OCI-LY1 (cell line): ENCODE measurements at regions not wholly inside any gene's neighbourhood (a gene's known extent, or its start where the extent isn't known, plus 50 kb on each side); places are given as distances from the start of the nearest gene placed in this dataset.

Source experiments
- H2AFZ ChIP-seq: fragments of 200-600 bp; sonication (generic), shearing (Covaris generic); 2 replicates; pipeline ENCODE4 v1.6.0; 2014; ENCODE audit warnings: antibody characterized with exemption, mild to moderate bottlenecking, low read length
- H3F3A ChIP-seq: fragments of 200-600 bp; sonication (generic), shearing (Covaris generic); 2 replicates; pipeline ENCODE4 v1.6.0; 2014; ENCODE audit warnings: mild to moderate bottlenecking, antibody characterized with exemption, low read length, moderate library complexity; ENCODE audit not compliant: insufficient read depth
- H3K27ac ChIP-seq: fragments of 200-600 bp; sonication (generic); 2 replicates; pipeline ENCODE4 v1.5.1; 2014; ENCODE audit warnings: low read length, mixed run types, mild to moderate bottlenecking, low read depth; ENCODE audit not compliant: poor library complexity, severe bottlenecking
- H3K27me3 ChIP-seq: fragments of 200-600 bp; sonication (generic); 2 replicates; pipeline ENCODE4 v1.6.0; 2014; ENCODE audit warnings: antibody characterized with exemption, mild to moderate bottlenecking, low read length, moderate library complexity; ENCODE audit not compliant: insufficient read depth
- H3K36me3 ChIP-seq: fragments of 200-600 bp; sonication (generic); 2 replicates; pipeline ENCODE4 v1.6.1; 2014; ENCODE audit warnings: mild to moderate bottlenecking, antibody characterized with exemption, low read length, moderate library complexity, mixed read lengths; ENCODE audit not compliant: insufficient read depth
- H3K4me1 ChIP-seq: fragments of 200-600 bp; sonication (generic); 2 replicates; pipeline ENCODE4 v1.5.1; 2014; ENCODE audit warnings: mild to moderate bottlenecking, low read length, moderate library complexity; ENCODE audit not compliant: insufficient read depth, severe bottlenecking
- H3K4me2 ChIP-seq: fragments of 200-600 bp; sonication (generic), shearing (Covaris generic); 2 replicates; pipeline ENCODE4 v1.6.1; 2014; ENCODE audit warnings: low read length
- H3K4me3 ChIP-seq: fragments of 200-600 bp; sonication (generic); 2 replicates; pipeline ENCODE4 v1.5.1; 2014; ENCODE audit warnings: low read length, low read depth, mild to moderate bottlenecking, mixed read lengths; ENCODE audit not compliant: poor library complexity, severe bottlenecking
- H3K79me2 ChIP-seq: fragments of 200-600 bp; shearing (Covaris generic); 2 replicates; pipeline ENCODE4 v1.6.1; 2016; ENCODE audit warnings: mixed run types, low read length, mixed read lengths; ENCODE audit not compliant: insufficient read depth
- H3K9ac ChIP-seq: fragments of 200-600 bp; sonication (generic), shearing (Covaris generic); 2 replicates; pipeline ENCODE4 v1.6.1; 2014; ENCODE audit warnings: mild to moderate bottlenecking, low read length, mixed read lengths
- H3K9me2 ChIP-seq: fragments of 200-600 bp; sonication (generic), shearing (Covaris generic); 2 replicates; pipeline ENCODE4 v1.6.1; 2014; ENCODE audit warnings: low read depth, mild to moderate bottlenecking, low read length, mixed read lengths
- H3K9me3 ChIP-seq: fragments of 200-600 bp; shearing (Covaris generic); 2 replicates; pipeline ENCODE4 v1.6.1; 2014; ENCODE audit warnings: low read length, mixed read lengths
- H4K20me1 ChIP-seq: fragments of 200-600 bp; sonication (generic), shearing (Covaris generic); 2 replicates; pipeline ENCODE4 v1.6.0; 2016; ENCODE audit warnings: mild to moderate bottlenecking, low read length; ENCODE audit not compliant: insufficient read depth
- EZH2 ChIP-seq: fragments of 200-600 bp; sonication (generic), shearing (Covaris generic); IDR thresholded peaks from 2 replicates; pipeline ENCODE4 v1.8.0; 2017; ENCODE audit warnings: borderline replicate concordance, mixed run types, mild to moderate bottlenecking, antibody characterized with exemption, low read length, moderate library complexity, mixed read lengths
- TF ChIP-seq, protein P1 (sequence below): fragments of 200-600 bp; sonication (generic), shearing (Covaris generic); IDR thresholded peaks from 2 replicates; pipeline ENCODE4 v1.5.1; 2017; ENCODE audit warnings: mild to moderate bottlenecking, antibody characterized with exemption, low read length, moderate library complexity, mixed read lengths

DNA sequence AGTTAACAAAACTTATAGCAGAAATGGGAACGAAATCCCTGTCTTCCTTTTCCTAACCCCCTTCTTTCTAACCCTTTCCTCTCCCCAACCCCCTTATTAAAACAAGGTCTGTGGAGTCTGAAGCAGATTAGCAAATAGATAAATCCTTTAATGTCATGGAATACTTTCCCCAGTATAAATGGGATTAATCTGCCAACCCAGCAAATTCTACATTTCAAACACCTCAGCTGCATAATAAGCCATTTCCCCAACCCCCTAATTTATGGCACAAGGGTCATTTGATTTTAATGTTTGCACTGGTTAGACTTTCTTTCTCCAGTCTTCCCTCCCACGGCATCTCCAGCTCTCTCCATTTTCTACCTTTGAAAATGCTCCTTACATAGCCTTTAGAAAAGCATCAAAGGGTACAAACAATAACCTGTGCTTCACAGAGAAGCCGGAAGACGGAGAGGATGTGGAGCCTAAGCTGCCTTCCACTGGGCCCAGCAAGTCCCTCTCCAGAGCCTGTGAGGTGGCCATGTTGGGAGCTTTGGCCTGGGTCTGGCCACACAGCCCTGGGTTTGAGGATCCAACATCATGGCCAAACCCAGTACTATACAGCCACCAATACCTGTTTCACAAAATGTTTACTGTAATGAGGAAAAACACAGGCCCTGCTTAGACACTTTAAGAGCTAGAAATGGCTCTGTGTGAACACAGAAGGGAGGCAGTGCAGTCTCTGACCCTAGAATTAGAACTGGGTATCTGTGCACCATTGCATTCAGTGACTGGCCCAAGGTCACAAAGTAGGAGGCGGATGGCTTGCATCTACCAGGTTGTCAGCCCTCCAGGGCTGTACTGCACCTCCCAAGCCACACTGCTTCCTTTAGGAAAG is 56.9 kb upstream of the SPRY1 start:
- no peak overlapping the region for H3K27ac ChIP-seq

DNA sequence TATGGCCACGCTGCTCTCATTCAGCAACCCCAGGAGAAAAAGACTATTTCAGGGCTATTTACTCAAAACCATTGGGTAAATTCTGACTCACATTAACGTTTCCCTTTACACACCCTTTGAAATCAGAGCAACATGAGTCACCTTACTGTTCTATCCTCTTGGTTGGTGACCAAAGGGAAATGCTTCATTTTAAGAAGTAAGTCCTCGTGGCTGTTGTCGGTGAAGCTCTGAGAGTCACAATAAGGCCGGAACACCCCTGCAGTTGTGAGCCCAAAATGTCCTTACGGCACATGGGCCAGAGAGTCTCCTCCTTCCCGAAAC is 56.3 kb upstream of the SPRY1 start:
- H3K4me3 ChIP-seq: no peak overlapping the region
- H3K36me3 ChIP-seq: peaks cover 73% of the 10 kb centered on the region
- TF ChIP-seq, protein P1, sequence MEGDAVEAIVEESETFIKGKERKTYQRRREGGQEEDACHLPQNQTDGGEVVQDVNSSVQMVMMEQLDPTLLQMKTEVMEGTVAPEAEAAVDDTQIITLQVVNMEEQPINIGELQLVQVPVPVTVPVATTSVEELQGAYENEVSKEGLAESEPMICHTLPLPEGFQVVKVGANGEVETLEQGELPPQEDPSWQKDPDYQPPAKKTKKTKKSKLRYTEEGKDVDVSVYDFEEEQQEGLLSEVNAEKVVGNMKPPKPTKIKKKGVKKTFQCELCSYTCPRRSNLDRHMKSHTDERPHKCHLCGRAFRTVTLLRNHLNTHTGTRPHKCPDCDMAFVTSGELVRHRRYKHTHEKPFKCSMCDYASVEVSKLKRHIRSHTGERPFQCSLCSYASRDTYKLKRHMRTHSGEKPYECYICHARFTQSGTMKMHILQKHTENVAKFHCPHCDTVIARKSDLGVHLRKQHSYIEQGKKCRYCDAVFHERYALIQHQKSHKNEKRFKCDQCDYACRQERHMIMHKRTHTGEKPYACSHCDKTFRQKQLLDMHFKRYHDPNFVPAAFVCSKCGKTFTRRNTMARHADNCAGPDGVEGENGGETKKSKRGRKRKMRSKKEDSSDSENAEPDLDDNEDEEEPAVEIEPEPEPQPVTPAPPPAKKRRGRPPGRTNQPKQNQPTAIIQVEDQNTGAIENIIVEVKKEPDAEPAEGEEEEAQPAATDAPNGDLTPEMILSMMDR: no peak
- TF ChIP-seq EZH2: no peak
- peaks cover 15% of the 10 kb centered on the region for H3K4me1 ChIP-seq
- H3K79me2 ChIP-seq: no peaks in the 10 kb centered on the region
- no peak overlapping the region for H3K4me2 ChIP-seq
- no peaks in the 10 kb centered on the region for H3K27me3 ChIP-seq
- no peak overlapping the region for H2AFZ ChIP-seq
- no peaks in the 10 kb centered on the region for H3K9me2 ChIP-seq
- H3K27ac ChIP-seq: no peak overlapping the region
- no peaks in the 10 kb centered on the region for H4K20me1 ChIP-seq
- no peak overlapping the region for H3K9ac ChIP-seq
- no peaks in the 10 kb centered on the region for H3F3A ChIP-seq
- no peaks in the 10 kb centered on the region; the same call in 1 of the 2 replicates for H3K9me3 ChIP-seq

More for the DNA sequence above, 56.9 kb upstream of the SPRY1 start:
- H3F3A ChIP-seq: no peaks in the 10 kb centered on the region
- H3K9ac ChIP-seq: no peak overlapping the region
- no peaks in the 10 kb centered on the region for H3K79me2 ChIP-seq
- no peak overlapping the region for H3K4me3 ChIP-seq
- H3K27me3 ChIP-seq: no peaks in the 10 kb centered on the region
- H3K4me2 ChIP-seq: no peak overlapping the region
- H3K9me3 ChIP-seq: no peaks in the 10 kb centered on the region; the same call in 1 of the 2 replicates
- H3K4me1 ChIP-seq: peaks cover 9% of the 10 kb centered on the region
- H3K36me3 ChIP-seq: peaks cover 77% of the 10 kb centered on the region
- H4K20me1 ChIP-seq: no peaks in the 10 kb centered on the region
- no peak overlapping the region for H2AFZ ChIP-seq
- H3K9me2 ChIP-seq: no peaks in the 10 kb centered on the region
- TF ChIP-seq, protein P1: no peak

GRCh38 chr4:123342498-123342897 is 54.1 kb upstream of the SPRY1 start:
- Histone ChIP-seq H3F3A (no peaks in the 10 kb centered on the region), H3K9me2 (no peaks in the 10 kb centered on the region), H3K4me3 (no peak overlapping the region), H3K9ac (no peak overlapping the region), H3K4me1 (peaks cover 36% of the 10 kb centered on the region), H3K4me2 (no peak overlapping the region), H3K27me3 (no peaks in the 10 kb centered on the region), H3K27ac (no peak overlapping the region), H3K79me2 (no peaks in the 10 kb centered on the region), H2AFZ (no peak overlapping the region), H4K20me1 (no peaks in the 10 kb centered on the region), H3K9me3 (no peaks in the 10 kb centered on the region; the same call in 1 of the 2 replicates), H3K36me3 (peaks cover 61% of the 10 kb centered on the region)
- no peak for TF ChIP-seq EZH2
- TF ChIP-seq, protein P1: no peak
